ENCODE measurements at regions not wholly inside any gene's neighbourhood (a gene's known extent, or its start where the extent isn't known, plus 50 kb on each side); places are given as distances from the start of the nearest gene placed in this dataset.

DNA sequence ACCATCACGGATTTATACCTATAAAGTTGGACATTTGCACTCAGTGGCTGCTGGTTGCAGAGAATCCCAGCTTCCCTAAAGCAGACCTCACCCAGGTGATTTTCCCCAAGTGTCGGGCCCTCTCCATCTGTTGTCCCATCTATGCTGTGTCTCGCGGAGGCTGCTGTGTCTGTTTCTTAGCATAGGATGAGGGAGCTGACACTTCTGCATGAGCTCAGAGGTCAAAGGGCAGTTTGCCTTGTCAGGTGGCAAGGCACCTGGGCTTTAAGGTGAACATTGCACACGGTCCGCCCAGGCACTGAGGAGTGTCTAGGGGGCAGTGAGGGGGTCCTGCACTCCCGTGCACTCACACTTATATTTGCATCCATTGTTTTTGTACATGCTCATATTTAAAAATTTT is 151.6 kb downstream of the ZIC5 start:
- no peak for DNase-seq

GRCh38 chr13:99816321-99816720 is 155.2 kb downstream of the ZIC5 start:
- no peak for DNase-seq

GRCh38 chr13:99813336-99814095 is 158.1 kb downstream of the ZIC5 start:
- no peak for DNase-seq

DNA sequence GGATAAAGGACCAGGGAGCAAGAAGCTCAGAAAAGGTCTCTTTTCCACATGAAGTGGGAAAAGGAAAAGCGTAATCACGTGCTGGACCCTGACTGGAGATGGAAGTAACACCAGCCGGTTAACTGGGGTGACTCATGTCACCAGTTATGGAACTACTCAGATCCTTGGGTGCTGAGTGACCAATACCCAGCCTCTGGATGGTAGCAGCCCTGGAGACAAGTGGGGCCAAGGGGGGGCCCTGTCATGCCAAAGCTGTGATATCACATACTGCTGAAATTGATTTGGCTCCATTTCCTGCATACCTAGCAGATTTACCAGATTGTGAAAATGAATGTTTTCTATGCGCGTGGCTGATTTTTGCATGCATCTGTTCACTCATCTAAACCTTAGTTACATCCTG is 158.9 kb downstream of the ZIC5 start:
- no peak for DNase-seq

- DNase-seq = no peak
Observed at GRCh38 chr13:99811067-99811700, 160.4 kb downstream of the ZIC5 start.

DNA sequence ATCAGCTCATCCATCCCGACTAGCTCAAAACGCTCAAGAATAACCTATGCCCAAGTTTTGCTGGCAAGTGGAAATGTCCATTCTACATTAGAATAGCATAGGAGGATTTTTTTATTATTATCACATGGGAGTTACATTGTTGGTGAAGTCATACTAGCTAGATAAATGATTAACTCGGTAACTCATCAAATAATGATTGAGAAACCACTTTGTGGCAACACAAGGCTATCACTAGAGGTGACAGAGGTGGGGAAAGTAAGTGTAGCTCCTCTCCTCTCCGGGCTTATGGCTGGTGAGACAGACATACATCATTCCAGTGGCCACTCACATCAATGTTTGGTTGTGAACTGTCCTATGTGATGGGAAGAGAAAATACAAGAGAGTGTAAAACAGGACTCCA is 161.6 kb downstream of the ZIC5 start:
- DNase-seq = no peak

- DNase-seq = no peak
Observed at GRCh38 chr13:99809496-99809895, 162.1 kb downstream of the ZIC5 start.

- no peak for DNase-seq
Observed at GRCh38 chr13:99808786-99809185, 162.8 kb downstream of the ZIC5 start.

DNA sequence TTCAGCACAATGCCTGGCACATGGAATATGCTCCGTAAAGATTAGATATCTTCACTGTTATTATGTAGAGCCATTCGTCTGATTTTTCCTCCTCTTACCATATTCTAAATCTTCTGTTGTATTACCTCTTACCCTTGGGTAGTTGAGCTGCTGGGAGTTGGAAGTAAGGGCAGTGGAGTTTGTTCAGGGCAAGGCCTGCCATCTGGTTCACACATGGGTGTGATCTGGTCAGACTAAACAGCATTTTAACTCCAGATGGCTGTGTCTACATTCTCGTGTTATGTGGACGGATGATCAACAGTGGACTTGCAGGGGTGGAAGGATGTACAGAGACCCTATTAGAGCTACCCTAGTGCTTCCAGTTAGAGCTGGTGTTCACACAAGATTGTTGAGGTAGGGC is 164.9 kb downstream of the ZIC5 start:
- DNase-seq = no peak

- no peak for DNase-seq
Observed at GRCh38 chr13:99805361-99805760, 166.2 kb downstream of the ZIC5 start.

DNA sequence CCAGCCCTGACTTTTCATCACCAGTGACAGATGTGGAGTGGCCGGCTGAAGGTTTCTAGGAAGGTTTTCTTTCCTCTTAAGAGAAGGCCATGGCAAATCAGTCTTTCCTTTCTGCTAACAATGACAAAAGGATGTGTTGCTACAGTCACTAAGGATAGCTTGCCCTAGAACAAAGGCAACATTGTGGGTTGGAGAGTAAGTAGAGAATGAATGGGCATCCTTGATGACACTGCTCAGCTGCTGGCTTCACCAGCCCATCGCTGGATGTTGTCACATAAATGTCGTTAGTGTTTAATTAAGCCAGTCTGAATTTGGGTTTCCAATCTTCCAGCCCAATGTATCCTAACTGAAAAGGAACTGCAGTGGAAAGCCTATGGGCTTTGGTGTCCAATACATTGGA is 168.4 kb downstream of the ZIC5 start:
- no peak for DNase-seq

DNA sequence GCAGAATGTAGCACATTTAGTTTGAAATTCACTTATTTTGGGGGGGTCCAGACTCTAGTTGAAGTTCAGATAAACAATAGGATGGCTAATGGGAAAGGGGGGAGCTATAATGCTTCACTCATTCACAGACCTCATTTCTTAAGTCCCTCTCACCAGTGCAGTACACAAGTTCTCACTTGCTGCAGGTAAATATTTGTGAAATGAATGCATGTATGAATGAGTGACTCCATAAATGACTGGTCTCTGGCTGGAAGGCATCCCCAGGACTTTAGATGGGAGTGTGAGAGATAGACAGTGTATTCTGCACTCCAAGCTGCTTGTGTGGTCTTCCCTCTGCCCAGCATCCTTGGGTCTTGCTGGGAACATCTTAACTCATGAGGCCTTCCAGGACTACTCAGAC is 169.2 kb downstream of the ZIC5 start:
- DNase-seq = no peak

DNA sequence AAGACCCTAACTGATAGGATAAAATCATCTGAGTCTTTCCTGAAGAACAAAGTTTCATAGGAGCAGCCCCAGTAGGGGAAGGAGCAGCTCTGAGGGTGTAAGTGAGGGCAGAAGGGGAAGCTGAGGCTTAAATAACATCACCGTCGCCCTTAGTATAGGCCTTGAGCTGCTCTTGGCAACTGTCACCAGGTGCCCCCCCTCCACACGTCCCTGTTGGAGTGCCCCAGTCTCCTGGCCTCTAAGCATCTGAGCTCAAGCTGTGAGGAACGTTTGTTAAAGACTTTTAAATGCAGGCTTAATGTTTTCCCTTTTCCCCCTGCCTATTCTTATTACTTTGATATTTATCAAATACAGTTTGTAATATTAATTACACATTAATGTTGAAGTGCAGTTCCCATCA is 170.6 kb downstream of the ZIC5 start:
- no peak for DNase-seq

DNA sequence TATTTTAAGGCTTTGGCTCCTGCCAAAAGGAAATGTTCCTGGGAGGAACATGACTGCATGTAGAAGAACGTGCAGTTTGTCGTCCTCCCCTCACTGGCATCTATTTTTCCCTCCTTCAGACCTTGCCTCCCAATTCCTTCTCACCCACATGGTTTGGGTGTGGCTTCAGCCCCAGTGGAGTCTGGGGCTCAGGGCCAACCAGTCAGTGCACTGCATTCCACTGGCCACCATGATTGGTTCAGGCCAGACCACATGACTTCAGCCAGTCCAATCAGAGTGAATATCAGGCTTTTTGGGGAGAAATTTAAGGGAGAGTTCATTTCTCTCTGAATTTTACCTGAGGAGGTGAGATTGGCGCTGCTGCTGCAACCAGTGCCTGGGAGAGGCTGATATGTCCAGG is 171.6 kb downstream of the ZIC5 start:
- DNase-seq = no peak

GRCh38 chr13:99798756-99799155 is 172.8 kb downstream of the ZIC5 start:
- no peak for DNase-seq

GRCh38 chr13:99797691-99798090 is 173.9 kb downstream of the ZIC5 start:
- DNase-seq = no peak

DNA sequence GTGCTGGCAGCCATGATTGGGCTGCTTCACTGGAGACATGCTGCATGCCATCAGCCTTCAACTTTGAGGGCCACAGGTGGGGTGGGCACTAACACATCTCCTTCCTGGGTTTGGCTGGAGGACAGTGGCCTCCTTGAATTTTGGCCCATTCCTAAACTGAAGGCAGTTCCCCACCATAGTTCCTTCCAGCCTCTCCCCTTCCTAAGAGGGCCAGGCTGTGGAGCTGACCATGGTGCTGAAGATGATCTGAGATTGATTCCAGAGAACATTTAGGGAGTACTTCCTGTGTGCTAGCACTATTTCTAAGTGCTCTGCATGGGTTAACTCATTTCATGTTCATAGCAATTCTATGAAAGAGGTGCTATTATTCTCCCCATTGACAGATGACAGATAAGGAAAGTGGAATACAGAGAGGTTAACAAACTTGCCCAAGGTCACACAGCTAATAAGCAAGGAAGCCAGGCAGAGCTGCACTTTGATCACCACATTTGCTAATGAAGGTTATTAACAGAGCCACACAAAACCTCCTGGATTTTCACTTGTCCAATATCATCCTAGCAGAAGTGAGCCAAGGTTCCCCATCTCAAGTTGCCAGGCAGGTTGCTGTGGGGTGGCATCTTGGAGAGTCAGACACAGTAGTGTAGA is 175.3 kb downstream of the ZIC5 start:
- DNase-seq = no peak

DNA sequence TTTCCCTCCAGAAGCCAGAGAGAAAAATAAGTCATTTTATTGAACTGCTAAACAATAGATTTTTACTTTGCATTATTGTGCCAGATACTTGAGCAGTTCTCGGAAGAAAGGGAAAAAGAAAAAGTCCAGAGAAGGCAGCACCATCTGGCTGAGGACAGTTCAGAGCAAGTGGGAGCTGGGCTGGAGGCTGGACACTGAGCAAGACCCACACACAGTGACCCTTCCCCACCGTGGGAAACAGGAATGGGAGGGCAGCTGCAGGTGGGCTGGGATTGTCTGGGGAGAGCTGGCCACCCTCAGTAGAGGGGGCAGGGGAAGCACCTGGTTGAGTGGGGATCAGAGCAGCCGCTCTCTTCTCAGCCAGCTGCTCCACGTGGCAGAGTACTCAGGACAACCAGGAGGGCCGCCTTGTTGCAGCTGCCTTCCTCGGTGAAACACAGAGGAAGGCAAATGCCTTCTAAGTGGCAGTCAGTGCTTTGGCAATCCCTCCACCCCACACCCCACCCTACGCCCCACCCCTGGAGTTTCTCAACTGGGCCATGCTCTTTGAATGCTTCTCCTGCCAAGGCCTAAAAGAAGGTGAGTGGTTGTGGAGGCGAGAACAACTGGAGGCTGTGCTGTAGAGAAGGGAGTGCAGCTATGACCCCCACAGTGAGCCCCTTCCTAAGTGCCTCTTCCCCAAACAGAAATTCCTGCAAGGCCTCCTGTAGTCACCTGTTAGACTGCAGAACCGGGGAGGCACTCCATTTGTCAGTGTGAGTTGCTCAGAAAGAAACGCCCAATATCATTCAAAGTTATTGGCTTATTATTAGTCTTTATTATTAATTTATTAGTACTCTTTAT is 179.3 kb downstream of the ZIC5 start:
- DNase-seq = no peak

DNA sequence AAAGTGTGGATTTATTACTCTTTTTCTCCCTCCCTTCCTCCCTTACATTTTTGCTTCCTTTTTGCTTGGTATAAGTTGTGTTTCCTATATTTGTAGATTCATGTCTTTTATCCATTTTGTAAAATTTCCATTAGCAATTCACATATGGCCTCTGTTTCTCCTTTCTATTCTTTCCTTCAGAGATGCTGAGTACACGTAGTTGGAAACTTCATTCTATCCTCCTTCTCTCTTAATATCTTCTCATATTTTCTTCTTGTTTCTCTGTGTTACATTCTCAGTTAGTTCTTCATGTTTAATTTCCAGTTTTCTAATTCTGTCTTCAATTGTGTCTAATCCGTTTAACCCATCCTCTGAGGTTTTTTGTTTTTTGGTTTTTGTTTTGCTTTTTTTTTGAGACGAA is 188.9 kb downstream of the ZIC5 start:
- no peak for DNase-seq

GRCh38 chr13:99778500-99778899 is 193.1 kb downstream of the ZIC5 start:
- DNase-seq = no peak

GRCh38 chr13:99777873-99778272 is 193.7 kb downstream of the ZIC5 start:
- no peak for DNase-seq

DNA sequence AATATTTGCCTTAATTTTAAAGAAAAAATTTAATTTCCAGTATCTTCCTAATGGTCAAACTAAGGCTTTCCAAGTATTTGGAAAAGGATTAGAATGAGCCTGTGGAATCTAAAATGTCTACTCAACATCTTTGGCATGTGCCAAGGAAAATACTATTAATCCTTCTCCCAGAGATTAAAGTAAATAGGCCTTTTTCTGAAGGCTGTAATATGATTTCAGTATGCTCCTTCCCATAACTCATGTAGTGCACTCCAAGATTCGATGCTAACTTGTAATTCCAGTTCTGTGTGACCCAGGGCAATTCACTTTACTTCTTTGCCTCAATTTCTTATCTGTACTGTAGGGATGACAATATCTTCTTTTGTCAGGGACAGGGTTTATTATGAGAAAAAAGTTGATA is 196.9 kb downstream of the ZIC5 start:
- DNase-seq = no peak

DNA sequence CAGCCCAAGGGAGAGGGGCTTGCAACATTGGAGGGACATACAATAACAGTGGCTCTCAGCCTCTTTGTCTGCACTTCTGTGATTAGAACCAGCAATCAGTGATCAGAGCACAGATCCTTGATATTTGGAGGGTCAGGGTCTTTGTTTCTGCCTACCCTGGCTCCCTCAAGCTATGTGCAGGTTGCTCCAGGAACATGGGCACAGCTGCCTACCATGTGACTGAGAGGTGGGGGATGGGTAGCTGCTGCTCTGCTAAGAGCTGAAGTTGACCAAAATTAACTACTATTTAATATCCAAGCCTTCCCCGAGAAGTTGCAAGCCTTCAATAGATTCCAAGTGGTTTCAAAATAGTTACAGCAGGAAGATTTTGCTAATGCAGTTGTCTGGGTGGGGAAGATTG is 202.6 kb downstream of the ZIC5 start:
- DNase-seq = no peak

GRCh38 chr13:99766641-99767045 is 204.9 kb downstream of the ZIC5 start:
- no peak for DNase-seq

Data from CD4-positive, alpha-beta T cell treated with Interleukin-4 for 4 hours (primary cell).